T-helper 2 cell (primary cell): ENCODE measurements at regions not wholly inside any gene's neighbourhood (a gene's known extent, or its start where the extent isn't known, plus 50 kb on each side); places are given as distances from the start of the nearest gene placed in this dataset.
"Not testable (repeated sequence)": the region's sequence is repeated elsewhere in the genome, so short reads cannot be mapped to it uniquely, and the experiment has no call there.

Experiments used
- DNase-seq, 5 experiments: peaks; one replicate each; pipeline versions ENCODE4 v3.0.0 to v3.0.0-alpha.2; 2012 to 2022

DNA sequence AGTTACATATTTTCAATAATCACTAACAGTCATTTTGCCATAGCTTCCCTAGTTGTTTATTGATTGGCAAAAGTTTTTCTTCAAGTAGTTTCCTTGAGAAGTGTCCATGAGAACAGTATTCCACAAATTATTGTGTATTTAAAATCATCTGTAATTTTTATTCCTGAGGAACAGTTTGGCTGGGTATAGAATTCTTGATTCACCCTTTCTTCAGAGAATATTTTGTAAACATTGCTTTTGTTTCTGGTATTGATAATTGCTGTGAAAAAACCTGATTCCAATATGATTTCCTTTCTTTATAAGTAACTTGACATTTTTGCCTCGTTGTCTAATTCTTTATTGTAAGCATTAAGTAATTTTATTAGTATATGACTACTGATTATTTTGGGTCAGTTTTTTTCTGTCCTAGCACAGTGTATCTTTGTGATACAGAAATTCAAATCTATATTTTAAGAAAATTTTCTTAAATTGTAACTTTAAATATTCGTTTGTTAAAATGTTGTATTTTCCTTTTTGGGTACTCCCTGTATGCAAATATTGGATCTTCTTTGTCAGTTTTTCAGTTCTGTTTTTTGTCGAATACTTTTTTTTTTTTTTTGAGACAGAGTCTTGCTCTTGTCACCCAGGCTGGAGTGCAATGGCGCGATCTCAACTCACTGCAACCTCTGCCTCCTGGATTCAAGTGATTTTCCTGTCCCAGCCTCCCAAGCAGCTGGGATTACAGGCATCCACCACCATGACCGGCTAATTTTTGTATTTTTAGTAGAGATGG lies 162.0 kb upstream of the ATP2B1 start:
- DNase-seq: no peak

DNA sequence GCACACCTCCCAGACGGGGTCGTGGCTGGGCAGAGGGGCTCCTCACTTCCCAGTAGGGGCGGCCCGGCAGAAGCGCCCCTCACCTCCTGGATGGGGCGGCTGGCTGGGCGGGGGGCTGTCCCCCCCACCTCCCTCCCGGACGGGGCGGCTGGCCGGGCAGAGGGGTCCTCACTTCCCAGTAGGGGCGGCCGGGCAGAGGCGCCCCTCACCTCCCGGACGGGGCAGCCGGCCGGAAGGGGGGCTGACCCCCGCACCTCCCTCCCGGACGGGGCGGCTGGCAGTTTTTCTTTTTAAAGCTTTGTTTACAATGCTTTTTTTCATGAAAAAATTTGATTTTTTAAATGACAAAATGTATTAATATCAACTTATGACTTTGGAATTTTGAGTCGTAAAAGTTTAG lies 159.0 kb upstream of the ATP2B1 start:
- not testable (repeated sequence) for DNase-seq

DNA sequence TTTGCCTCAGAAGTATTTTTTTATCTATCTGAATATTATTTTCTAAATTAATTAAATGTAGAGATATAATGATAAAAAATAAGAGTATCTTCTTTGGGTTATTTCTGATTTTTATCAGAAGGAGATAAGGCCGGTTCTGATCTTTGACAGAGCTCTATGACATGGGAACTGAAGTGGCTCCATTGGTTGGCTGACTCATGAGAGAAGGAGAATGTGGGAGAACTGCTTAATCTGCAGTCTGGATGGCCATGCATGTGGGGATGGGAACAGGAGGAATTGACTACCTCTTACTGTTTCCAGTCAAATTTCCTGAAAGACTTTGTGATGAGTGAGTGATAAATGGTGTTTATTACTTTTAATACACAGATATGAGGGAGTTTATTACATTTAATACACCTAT lies 155.8 kb upstream of the ATP2B1 start:
- DNase-seq: no peak

DNA sequence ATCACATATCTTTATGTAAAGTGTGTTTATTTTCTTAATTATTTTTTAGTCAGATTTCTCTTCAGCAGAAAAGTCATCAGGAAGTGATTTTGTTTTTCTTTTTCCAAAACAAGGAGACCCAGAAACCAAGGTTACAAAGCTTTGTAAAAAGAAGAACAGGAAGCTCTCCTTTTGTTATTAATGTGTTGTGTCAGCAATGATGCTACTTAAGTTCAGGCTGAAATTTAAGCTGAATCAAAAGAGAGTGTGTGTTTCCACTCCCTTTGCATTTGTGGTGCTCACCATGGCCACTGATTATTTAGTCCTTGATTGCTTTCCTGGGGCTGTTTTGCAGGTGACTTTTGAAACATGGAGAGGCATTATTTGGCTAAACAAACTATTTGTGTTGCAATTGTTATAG lies 155.3 kb upstream of the ATP2B1 start:
- DNase-seq: peak in 1 of 5 experiments; percentile 83

DNA sequence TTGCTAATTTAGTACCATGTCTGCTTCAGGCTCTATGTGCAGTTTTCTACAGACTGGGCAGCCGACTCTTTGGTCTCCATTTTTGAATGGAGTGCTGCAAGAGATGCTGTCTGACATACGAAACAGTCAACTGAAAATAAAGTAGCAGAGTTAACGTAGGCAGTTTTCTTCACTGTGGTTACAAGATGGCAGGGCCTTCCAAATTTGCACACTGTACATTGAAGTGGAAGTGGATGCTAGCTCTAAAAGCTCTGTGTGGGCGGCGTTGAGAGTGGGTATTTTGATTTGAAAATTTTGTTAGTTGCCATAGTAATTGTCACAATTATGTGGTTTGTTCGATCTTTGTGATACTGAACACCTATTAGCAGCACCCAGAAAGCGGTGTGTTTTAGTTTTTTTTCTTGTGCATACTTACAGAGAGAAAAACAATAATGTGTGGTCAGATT lies 154.9 kb upstream of the ATP2B1 start:
- peak in 4 of 5 experiments; percentile 25 to 95 (median 68) for DNase-seq

DNA sequence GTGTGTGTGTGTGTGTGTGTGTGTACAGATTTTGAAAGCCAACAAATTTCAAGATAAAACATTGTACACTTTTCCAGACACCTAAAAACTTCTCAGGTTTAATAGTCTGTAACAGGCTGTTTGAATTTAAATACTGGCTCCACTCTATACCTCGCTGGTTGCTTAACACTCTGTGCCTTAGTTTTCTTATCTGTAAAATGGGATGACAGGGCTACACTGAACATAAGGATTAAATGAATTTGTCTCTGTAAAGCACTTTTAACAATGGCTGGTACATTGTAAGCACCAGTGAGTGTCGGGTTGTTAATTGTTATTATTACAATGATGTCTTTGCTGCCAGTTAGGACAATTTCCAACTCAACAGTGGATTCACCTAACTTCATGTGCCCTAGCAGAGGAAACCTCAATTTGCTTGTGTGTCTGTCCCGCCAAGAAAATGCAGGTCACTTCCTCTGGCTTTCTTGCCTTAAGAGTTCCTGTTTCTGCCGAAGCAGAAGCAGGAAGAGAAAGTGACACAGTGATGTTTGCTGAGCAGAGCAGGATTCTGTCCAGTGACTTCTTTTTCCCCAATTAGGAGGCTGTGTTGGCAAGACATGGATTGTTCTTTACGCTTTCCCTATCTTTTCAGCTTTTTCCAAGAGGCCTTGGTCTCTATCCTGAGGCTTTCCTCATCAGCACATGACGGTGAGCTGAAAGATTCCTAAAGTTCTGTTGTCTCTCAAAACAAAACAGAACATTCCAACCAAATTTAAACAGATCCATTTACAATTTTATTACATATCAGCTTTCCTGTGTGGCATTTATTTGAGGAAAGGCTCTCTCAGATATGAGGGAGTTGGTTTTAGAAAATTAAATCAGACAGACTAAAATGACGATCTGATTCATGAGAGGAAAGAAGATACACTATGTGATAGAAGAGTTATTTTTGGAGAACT lies 154.1 kb upstream of the ATP2B1 start:
- peak in 3 of 5 experiments; percentile 9 to 89 (median 64) for DNase-seq

DNA sequence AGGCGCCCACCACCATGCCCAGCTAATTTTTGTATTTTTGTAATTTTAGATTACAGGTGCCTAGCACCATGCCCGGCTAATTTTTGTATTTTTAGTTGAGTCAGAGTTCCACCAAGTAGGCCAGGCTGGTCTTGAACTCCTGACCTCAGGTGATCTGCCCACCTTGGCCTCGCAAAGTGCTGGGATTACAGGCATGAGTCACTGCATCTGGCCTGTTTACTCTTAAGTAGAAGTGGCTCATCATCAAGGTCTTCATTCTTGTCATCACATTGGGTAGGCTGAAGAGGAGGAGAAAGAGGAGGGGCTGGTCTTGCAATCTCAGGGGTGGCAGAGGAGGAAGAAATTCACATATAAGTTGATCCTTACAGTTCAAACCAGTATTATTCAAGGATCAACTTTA lies 152.4 kb upstream of the ATP2B1 start:
- no peak for DNase-seq

DNA sequence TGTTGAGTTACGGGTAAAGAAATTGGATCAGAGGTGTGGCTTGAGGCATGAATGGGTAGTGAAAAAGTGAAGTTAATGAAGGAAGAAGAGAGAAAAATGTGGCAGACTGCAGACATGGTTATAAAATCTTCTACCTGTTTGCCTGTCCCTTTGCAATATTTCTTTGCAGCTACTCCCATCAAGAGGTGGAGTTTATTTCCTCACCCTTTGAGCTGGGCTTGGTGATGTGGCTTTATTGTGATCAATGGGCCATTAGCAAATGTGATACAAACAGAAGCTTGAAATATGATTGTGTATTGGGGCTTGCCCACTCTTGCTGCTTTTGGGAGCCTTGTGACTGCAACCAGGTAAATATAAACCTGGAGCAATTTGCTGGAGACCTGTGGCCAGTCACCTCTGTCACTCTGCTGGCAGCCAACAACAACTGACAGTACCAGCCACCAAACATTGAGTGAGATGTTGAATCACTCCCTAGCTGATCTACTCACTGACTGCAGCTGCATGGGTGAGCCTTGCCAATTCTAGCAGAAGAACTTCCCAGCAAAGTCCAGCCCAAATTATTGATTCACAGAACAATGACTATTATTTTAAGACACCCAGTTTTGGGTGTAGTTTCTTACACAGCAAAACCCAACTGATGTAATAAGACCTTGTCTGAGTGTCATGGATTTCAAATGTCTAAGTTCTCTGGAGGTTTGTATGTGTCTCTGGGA lies 151.0 kb upstream of the ATP2B1 start:
- peak in 1 of 5 experiments; percentile 25 for DNase-seq

DNA sequence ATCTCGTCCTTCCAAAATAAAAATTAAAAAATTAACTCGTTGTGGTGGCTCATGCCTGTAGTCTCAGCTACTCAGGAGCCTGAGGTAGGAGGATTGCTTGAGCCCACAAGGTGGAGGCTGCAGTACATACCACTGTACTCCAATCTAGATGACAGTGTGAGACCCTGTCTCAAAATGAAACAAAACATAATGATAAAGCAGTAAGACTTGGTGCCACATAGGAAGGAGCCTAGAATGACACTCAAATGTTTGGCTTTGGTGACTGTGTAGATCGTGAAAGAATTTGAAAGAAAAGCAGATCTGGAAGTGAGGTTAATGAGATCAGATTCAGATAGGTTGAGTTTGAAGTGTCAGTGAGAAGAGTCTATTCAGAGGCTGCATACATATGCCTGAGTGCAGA lies 150.1 kb upstream of the ATP2B1 start:
- DNase-seq: peak in 1 of 5 experiments; percentile 74

DNA sequence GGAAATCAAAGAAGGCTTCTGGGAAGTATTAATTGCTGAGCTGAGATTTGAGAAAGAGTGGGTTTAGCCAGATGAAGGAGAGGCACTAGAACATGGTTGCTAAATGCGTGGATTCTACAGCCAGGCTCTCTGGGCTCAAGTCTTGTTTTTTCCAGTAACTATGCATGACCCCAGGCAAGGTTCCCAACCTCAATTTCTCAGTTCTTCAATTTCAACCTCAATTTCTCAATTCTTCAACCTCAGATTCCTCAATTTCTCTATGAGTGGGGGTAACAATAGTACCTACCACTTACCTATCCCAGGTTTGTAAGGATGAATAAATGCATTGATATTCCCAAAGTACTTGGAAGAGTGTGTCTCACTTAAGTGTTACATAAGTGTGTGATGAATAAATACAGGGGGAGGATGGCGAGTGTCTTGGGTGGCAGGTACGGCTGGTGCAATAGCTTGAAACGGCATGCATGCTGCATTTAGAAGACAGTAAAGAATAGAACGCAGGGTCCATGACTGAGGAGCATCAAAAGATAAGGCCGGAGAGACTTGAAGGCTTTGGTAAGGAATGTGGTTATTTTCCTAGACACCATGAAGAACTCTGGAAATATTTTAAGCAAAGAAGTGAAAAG lies 149.1 kb upstream of the ATP2B1 start:
- DNase-seq: no peak

DNA sequence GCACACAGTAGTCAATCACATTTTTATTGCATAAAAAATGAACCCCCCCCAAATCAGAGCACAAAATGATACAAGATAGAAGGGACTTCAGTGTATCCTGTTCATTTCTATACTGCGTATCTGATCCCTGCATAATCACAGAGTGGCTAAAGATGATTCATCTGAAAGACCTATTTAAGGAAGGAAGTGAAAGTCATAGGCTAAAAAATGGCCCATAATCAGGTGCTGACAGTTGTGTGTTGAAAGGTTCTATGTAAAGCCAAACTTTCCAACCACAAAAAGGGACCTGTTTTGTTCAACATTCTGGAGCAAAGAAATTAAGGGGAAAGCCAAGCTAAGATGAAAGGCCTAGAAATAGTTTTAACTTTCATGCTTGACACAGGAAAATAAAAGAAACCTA lies 147.8 kb upstream of the ATP2B1 start:
- peak in 1 of 5 experiments; percentile 49 for DNase-seq

DNA sequence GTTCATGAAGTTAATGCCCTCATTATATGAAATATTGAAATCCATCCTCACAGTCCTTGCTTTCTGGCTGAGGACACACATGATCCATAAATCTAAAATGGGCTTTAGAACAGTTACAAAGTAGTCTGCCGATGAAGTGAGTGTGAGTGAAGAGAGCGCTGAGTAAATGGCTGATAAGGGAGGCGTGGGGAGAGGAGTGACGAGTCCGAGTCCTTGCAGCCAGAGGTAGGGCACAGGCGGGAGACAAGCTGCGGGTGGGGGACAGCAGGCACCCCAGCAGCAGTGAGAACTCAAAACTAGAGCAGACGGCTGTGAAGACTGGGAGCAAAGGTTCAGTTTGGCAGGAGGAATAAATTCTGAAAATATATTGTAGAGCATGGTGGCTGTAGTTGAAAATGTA lies 140.1 kb upstream of the ATP2B1 start:
- no peak for DNase-seq

DNA sequence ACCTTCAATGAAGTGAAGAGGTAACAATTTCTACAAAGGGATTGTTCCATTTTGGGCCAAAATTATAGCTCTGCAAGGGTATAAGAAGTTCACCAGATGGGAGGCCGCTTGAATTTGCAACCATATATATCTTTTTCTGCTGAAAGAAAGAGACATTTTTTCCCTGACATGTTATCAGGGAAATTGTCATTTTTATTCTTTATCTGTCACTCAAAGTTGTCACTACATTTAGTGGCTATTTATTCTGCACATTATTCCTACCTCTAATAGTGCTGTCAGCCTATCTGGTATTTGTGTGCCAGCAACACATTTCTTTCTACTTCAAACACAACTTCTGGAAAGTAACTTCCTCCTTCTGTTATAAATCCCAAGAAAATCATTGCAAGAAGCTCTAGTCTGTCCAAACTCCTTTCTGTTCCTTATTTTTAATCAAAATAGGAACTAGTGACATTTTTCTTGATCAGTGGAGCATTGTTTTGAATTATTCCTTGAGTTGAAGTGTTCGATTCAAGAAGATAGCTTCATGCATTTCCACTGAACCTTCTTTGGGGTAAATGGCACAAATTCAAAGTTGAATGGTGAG lies 137.9 kb upstream of the ATP2B1 start:
- no peak for DNase-seq

DNA sequence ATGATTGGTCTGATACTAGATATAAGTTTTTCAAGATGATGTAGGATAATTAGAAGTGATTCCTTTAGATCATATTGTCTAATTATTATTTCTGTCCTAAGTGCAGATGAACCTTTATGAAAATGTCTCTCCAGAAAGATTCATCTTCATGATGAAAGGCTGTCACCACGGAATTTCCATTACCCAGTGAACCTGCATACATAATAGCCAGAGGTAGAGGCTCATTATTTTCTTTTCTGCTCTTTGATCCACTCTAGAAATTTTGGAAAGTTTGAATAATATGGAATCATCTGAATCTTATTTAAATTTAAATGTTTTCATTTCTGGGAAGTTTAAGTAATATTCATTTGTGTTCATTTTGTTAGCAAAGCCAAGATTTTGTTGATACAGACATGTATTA lies 137.1 kb upstream of the ATP2B1 start:
- no peak for DNase-seq

DNA sequence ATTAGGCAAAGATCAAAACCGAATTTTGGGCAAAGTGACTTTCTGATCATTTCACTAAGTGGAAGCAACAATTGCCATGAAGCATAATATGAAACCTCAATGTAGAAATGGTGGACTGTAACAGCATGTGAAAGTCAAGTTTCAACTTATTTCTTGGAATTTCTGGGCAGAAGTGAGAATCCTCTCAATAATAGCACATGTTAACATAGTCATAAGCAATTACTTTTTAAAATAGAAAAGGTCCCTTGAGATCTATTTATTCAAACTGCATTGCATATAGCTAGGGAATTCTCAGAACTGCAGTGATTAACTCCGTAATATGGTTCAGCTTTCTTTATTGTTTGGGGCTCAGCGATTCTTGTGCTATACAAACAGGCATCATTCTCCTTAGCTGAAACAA lies 136.7 kb upstream of the ATP2B1 start:
- no peak for DNase-seq

DNA sequence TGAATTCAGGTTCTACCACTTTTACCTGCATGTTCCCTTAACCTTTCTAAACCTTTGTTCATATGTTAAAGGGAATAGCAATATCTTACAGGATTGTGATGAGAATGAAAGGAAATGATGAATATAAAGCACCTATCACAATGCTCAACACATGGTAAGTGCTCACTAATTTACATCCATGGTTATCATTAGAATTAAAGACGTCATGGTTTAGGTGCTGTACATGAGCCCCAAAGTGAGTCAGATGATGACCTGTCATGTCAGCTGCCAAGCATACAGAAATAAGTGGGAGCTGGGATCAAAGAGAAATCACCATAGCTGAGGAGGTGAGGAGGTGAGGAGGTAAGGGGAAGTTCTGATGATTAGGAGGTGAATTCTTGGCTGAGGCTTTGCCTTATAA lies 135.9 kb upstream of the ATP2B1 start:
- DNase-seq: no peak

DNA sequence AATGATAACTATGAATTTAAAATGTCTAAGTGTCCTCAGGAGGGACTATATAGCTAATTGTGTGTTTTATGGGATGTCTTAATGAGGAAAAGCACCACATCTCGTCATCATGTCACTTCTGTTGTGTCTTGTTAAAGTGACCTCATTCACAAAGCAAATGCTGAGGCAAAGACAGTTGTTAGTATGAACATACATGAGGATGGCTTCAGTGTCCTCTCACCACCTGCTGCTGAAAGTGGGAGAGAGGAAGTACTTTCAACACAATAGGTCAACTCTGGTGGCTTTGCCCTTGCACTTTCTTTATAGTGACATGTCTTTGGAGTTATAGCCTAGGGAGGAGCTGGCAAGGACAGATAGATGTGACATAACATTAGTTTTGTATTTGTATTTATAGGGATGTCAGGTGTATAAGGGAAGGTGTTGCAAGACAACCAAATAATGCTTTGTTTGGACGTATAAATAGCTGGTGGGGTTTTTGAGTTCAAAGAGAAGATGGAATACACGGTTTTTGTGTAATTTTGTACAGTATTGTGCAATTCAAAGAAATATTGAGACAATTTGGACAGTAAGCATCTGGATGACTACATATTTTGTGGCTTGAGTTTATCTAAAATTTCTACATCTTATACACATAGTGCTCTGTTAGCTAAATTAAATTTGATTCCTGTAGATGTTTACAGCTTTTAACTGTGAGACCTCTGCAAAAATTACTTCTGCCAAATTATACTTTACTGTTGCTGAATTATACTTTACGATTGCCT lies 131.7 kb upstream of the ATP2B1 start:
- DNase-seq: no peak

DNA sequence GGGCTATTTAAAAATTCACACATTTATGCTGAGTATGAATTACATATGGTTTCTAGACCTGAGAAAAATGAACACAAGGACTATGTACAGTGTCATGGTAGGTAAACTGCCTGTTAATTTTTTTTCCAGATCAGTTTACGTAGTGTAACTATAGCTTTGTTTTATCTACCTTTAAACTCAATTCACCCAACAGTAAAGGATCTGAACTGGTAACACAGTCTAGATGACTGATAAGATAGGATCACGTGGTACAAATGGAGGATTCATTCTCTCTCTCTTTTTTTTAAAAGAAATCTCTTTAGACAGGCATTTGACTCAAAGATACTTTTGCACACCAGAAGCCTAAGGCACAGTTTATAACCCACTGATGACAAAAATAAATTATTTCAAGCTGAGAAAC lies 130.8 kb upstream of the ATP2B1 start:
- DNase-seq: no peak

DNA sequence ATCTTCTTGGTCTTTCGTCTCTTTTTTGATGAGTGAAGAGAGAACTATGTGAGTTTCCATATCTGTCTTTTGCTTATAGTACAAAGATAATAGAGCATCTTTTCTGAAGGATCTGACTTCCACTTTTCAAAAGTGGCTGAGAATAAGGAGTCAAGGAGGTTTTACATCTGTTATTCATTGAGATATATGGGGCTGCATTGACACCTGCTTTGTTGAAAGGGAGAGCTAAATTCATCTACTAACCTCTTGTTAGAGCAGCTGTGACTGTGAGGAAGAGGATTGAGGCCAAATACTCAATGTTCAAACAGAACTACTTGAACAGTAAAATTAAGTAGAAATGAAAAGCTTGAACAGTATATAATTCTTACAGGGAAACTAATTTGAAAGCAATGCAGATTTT lies 130.2 kb upstream of the ATP2B1 start:
- no peak for DNase-seq

DNA sequence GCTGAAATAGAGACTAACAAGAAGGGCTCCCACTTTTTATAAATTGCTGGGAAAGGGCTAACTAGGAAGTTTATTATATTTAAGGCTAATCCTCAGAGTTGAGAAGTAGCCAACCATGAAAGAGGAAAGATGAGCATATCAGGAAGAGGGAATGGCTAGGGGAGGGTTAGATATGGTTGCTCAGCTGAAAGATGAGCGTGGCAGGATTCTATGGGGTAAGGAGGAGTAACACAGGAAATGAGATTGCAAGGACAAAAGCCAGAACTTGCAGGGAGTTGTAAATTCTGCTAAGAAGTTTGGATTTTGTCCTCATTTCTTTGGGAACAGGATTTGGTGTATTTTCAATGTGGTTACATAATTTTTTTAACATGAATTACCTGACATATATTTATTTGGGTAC lies 127.4 kb upstream of the ATP2B1 start:
- no peak for DNase-seq

DNA sequence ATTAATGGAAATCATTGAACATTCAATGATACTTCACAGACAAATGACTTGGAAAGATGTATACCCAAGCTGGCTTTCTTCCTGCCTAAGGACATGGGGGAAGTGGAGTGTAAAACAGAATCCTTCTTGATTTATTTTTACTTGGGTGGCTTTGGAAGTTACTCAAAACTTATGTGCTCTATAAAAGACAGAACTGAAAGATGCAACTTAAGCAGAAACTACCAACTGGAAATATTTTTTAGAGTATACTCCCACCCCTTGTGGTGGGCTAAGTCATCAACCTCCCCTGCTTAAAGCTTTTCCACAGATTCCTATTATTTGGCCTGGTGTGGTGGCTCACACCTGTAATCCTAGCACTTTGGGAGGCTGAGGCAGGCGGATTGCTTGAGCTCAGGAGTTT lies 126.0 kb upstream of the ATP2B1 start:
- DNase-seq: no peak
